H1 (cell line): ENCODE measurements at regions not wholly inside any gene's neighbourhood (a gene's known extent, or its start where the extent isn't known, plus 50 kb on each side); places are given as distances from the start of the nearest gene placed in this dataset.

Experiments
- CTCF ChIA-PET: fragments of 300-600 bp; sonication (Branson Sonifier 250); formaldehyde crosslinking; loops from one replicate; lab custom pipeline; 2021; ENCODE audit not compliant: partially characterized antibody; lab: Charles Lee
- POLR2A ChIA-PET: fragments of 300-600 bp; sonication (Branson Sonifier 250); formaldehyde crosslinking; loops from one replicate; lab custom pipeline; 2021; ENCODE audit warnings: inconsistent platforms; ENCODE audit not compliant: partially characterized antibody; lab: Charles Lee
- DNase-seq, 2 experiments: peaks; one replicate each; pipeline versions ENCODE4 v3.0.0 to v3.0.0-alpha.2; 2010 to 2022; ENCODE audit warnings: low spot score in 2 of 2, low read depth in 1 of 2, mixed read lengths in 1 of 2
- FAIRE-seq: peaks from 2 replicates; lab custom pipeline; 2011; peaks lifted over from hg19 to GRCh38; lab: Jason Lieb, UNC
- H2AFZ ChIP-seq: 2 replicates; pipeline ENCODE4 v1.8.1; 2012; ENCODE audit warnings: low read length, inconsistent platforms
- H2AK5ac ChIP-seq: 2 replicates; pipeline ENCODE4 v1.6.1; 2013; ENCODE audit warnings: low read depth, low read length
- H2BK120ac ChIP-seq: replicated peaks from 2 replicates; pipeline ENCODE3; 2013; ENCODE audit warnings: low read depth, low read length, inconsistent platforms
- H2BK12ac ChIP-seq: 2 replicates; pipeline ENCODE4 v1.6.1; 2013; ENCODE audit warnings: low read depth, low read length
- H2BK15ac ChIP-seq: 2 replicates; pipeline ENCODE4 v1.6.1; 2013; ENCODE audit warnings: low read length
- H2BK20ac ChIP-seq: 2 replicates; pipeline ENCODE4 v1.6.1; 2013; ENCODE audit warnings: low read length
- H2BK5ac ChIP-seq: 2 replicates; pipeline ENCODE4 v1.6.1; 2013; ENCODE audit warnings: low read depth, low read length
- H3K14ac ChIP-seq: 2 replicates; pipeline ENCODE4 v1.6.1; 2013; ENCODE audit warnings: inconsistent platforms; ENCODE audit not compliant: insufficient read length
- H3K18ac ChIP-seq: 2 replicates; pipeline ENCODE4 v1.6.1; 2013; ENCODE audit warnings: low read length; ENCODE audit errors: extremely low read depth
- H3K23ac ChIP-seq: 2 replicates; pipeline ENCODE4 v1.6.1; 2013; ENCODE audit warnings: inconsistent platforms; ENCODE audit not compliant: insufficient read length
- H3K23me2 ChIP-seq: 2 replicates; pipeline ENCODE4 v1.6.1; 2013; ENCODE audit warnings: low read depth, low read length
- H3K27ac ChIP-seq: 2 replicates; pipeline ENCODE4 v1.6.1; 2011; ENCODE audit warnings: low read depth, low read length, inconsistent platforms
- H3K27me3 ChIP-seq, 4 experiments: replicated peaks in 1 of 4; 1 replicate in 1 of 4; 2 replicates in 3 of 4; pipeline versions ENCODE4 v1.6.1 to v1.8.1; 2011 to 2013; ENCODE audit warnings: low read length in 3 of 4, mild to moderate bottlenecking in 3 of 4, inconsistent platforms in 2 of 4, mixed read lengths in 2 of 4, moderate library complexity in 1 of 4; ENCODE audit not compliant: control insufficient read depth in 3 of 4, insufficient read depth in 3 of 4; ENCODE audit errors: extremely low read depth in 1 of 4
- H3K36me3 ChIP-seq, 4 experiments: 2 replicates each; pipeline versions ENCODE4 v1.6.1 to v1.8.1; 2011 to 2013; ENCODE audit warnings: mild to moderate bottlenecking in 4 of 4, low read length in 3 of 4, moderate library complexity in 2 of 4, control low read depth in 1 of 4, inconsistent platforms in 1 of 4; ENCODE audit not compliant: insufficient read depth in 4 of 4, control insufficient read depth in 2 of 4
- H3K4ac ChIP-seq: replicated peaks from 2 replicates; pipeline ENCODE3; 2013; ENCODE audit warnings: low read length, low read depth, mixed read lengths, inconsistent platforms; ENCODE audit not compliant: insufficient read length
- H3K4me1 ChIP-seq, 4 experiments: replicated peaks in 1 of 4; 1 replicate in 1 of 4; 2 replicates in 3 of 4; pipeline versions ENCODE4 v1.6.1 to v1.8.1; 2011 to 2013; ENCODE audit warnings: low read length in 3 of 4, inconsistent platforms in 2 of 4, mixed read lengths in 1 of 4; ENCODE audit not compliant: insufficient read depth in 4 of 4, control insufficient read depth in 3 of 4
- H3K4me2 ChIP-seq, 2 experiments: 2 replicates each; pipeline versions ENCODE4 v1.6.1 to v1.8.1; 2011 to 2013; ENCODE audit warnings: low read depth in 2 of 2, low read length in 2 of 2, control low read depth in 1 of 2, inconsistent platforms in 1 of 2, mild to moderate bottlenecking in 1 of 2; ENCODE audit not compliant: insufficient read depth in 1 of 2
- H3K4me3 ChIP-seq, 4 experiments: fragments of 200-600, 300-600 bp in 1 of 4; sonication (generic), shearing (Covaris generic), sonication (Bioruptor Twin) in 1 of 4; 2 replicates each; pipeline versions ENCODE4 v1.5.1 to v1.8.1; 2011 to 2016; ENCODE audit warnings: low read length in 4 of 4, low read depth in 3 of 4, control low read depth in 2 of 4, inconsistent platforms in 2 of 4, mild to moderate bottlenecking in 2 of 4, mixed read lengths in 1 of 4, moderate library complexity in 1 of 4; ENCODE audit not compliant: insufficient read depth in 2 of 4; ENCODE audit errors: extremely low read depth in 1 of 4
- H3K56ac ChIP-seq: replicated peaks from 2 replicates; pipeline ENCODE3; 2013; ENCODE audit warnings: low read depth, mild to moderate bottlenecking, mixed read lengths, low read length, inconsistent platforms; ENCODE audit not compliant: insufficient read length
- H3K79me1 ChIP-seq: 2 replicates; pipeline ENCODE4 v1.6.1; 2013; ENCODE audit warnings: low read depth, low read length, control low read depth
- H3K79me2 ChIP-seq, 2 experiments: 2 replicates each; pipeline versions ENCODE4 v1.6.1 to v1.8.1; 2012 to 2013; ENCODE audit warnings: low read length in 2 of 2, mild to moderate bottlenecking in 2 of 2, inconsistent platforms in 1 of 2; ENCODE audit not compliant: insufficient read depth in 2 of 2, control insufficient read depth in 1 of 2
- H3K9ac ChIP-seq, 4 experiments: replicated peaks in 1 of 4; 1 replicate in 1 of 4; 2 replicates in 3 of 4; pipeline versions ENCODE4 v1.6.1 to v1.8.1; 2011 to 2013; ENCODE audit warnings: low read depth in 3 of 4, low read length in 3 of 4, control low read depth in 2 of 4, mild to moderate bottlenecking in 2 of 4, moderate library complexity in 2 of 4, inconsistent platforms in 1 of 4; ENCODE audit errors: extremely low read depth in 1 of 4
- H3K9me3 ChIP-seq, 2 experiments: 2 replicates each; pipeline versions ENCODE4 v1.6.1 to v1.8.1; 2012 to 2013; ENCODE audit warnings: mild to moderate bottlenecking in 2 of 2, moderate library complexity in 2 of 2, control low read depth in 1 of 2, inconsistent platforms in 1 of 2, low read depth in 1 of 2, low read length in 1 of 2, mixed read lengths in 1 of 2; ENCODE audit not compliant: insufficient read depth in 2 of 2
- H4K20me1 ChIP-seq, 2 experiments: replicated peaks in 1 of 2; 2 replicates each; pipeline versions ENCODE3 to v1.8.1; 2011 to 2013; ENCODE audit warnings: inconsistent platforms in 2 of 2, low read length in 2 of 2, mild to moderate bottlenecking in 1 of 2; ENCODE audit not compliant: insufficient read depth in 2 of 2, control insufficient read depth in 1 of 2
- H4K5ac ChIP-seq: 2 replicates; pipeline ENCODE4 v1.6.1; 2013; ENCODE audit warnings: low read length, low read depth, mixed read lengths, inconsistent platforms; ENCODE audit not compliant: insufficient read length
- H4K8ac ChIP-seq: 2 replicates; pipeline ENCODE4 v1.8.0; 2013; ENCODE audit warnings: mild to moderate bottlenecking, moderate library complexity, low read length, inconsistent platforms; ENCODE audit not compliant: insufficient read depth; ENCODE audit errors: extremely low read depth
- H4K91ac ChIP-seq: replicated peaks from 2 replicates; pipeline ENCODE3; 2013; ENCODE audit warnings: low read length, mixed read lengths, inconsistent platforms; ENCODE audit not compliant: insufficient read length
- NANOG ChIP-seq: IDR thresholded peaks from 2 replicates; pipeline ENCODE4 v1.6.1; 2011; ENCODE audit warnings: low read length, low read depth, mild to moderate bottlenecking, inconsistent platforms; ENCODE audit not compliant: insufficient read depth, poor library complexity, severe bottlenecking
- RAD21 ChIP-seq, 2 experiments: IDR thresholded peaks in 1 of 2; conservative IDR thresholded peaks in 1 of 2; 2 replicates each; pipeline ENCODE4 v1.6.1; 2011; ENCODE audit warnings: low read depth in 2 of 2, low read length in 2 of 2, improper control_type of control experiment in 1 of 2, inconsistent platforms in 1 of 2, mild to moderate bottlenecking in 1 of 2, moderate library complexity in 1 of 2
- WGBS, 2 experiments: shearing (Covaris generic) in 1 of 2; methylation state at CpG; one replicate each; pipeline versions ENCODE4 v1.1.6 to v1.1.7; 2013 to 2015; ENCODE audit warnings: low lambda C conversion rate in 2 of 2, mixed read lengths in 2 of 2, inconsistent platforms in 1 of 2, low coverage in 1 of 2, missing lambda C conversion rate in 1 of 2; ENCODE audit not compliant: insufficient replicate concordance in 2 of 2, insufficient coverage in 1 of 2, insufficient read length in 1 of 2; ENCODE audit errors: extremely low coverage in 1 of 2, missing lambda C conversion rate in 1 of 2; 5-methylcytosine and 5-hydroxymethylcytosine counted together
- TF ChIP-seq, protein P1 (sequence below), 3 experiments: IDR thresholded peaks; 1 replicate in 2 of 3; 2 replicates in 1 of 3; pipeline versions ENCODE4 v1.5.1 to v1.6.1; 2011; ENCODE audit warnings: low read length in 3 of 3, mild to moderate bottlenecking in 3 of 3, inconsistent platforms in 2 of 3, low read depth in 1 of 3, moderate library complexity in 1 of 3; ENCODE audit not compliant: insufficient read depth in 1 of 3; ENCODE audit errors: control extremely low read depth in 1 of 3

DNA sequence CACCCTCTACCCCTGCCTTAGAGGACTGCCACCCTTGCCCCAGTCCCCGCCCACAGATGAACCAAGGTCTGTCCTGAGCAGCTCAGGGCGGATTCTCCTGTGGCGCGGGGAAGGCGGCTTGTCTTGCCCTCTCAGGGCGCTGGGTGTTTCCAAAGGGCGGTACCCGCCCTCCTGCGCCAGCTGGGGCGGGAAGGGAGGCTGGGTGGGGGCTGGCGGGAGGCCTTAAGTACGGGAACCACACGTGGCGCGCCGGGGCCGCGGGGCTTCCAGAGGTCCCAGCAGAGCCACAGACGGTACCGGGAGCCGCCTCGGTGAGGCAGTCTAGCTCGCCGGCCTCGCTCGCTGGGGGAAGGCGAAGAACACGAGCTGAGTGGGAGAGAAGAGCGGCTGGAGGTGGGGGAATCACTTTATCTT, 361.1 kb downstream of the MID1IP1 start:
- Histone ChIP-seq H3K9me3 (no peaks in the 10 kb centered on the region), H3K9ac (no peak overlapping the region), H3K23ac (no peak overlapping the region), H3K79me1 (no peaks in the 10 kb centered on the region), H3K23me2 (peaks cover 5% of the 10 kb centered on the region; the same call in 1 of the 2 replicates), H4K5ac (no peak overlapping the region), H3K27me3 (peaks cover 0 to 17% (median 3%) of the 10 kb centered on the region in 4 experiments; a peak in 4 of 7 replicates), H2BK15ac (no peak overlapping the region), H3K27ac (no peak overlapping the region), H2AFZ (no peak overlapping the region), H3K4me1 (no peaks in the 10 kb centered on the region), H3K18ac (no peak overlapping the region), H3K4me3 (peak overlapping the region; percentile 2 to 51 (median 16); a peak in 5 of 8 replicates), H2BK5ac (no peak overlapping the region), H3K14ac (no peak overlapping the region), H2BK20ac (no peak overlapping the region), H3K4me2 (peak overlapping the region; percentile 57 to 74), H4K91ac (no peak overlapping the region), H2BK12ac (no peak overlapping the region), H3K56ac (peak overlapping the region; percentile 59), H2BK120ac (no peak overlapping the region), H4K8ac (no peak overlapping the region; the same call in 1 of the 2 replicates), H3K79me2 (no peaks in the 10 kb centered on the region), H4K20me1 (no peaks in the 10 kb centered on the region), H2AK5ac (no peak overlapping the region), H3K4ac (no peak overlapping the region), H3K36me3 (no peaks in the 10 kb centered on the region)
- TF ChIP-seq, protein P1, sequence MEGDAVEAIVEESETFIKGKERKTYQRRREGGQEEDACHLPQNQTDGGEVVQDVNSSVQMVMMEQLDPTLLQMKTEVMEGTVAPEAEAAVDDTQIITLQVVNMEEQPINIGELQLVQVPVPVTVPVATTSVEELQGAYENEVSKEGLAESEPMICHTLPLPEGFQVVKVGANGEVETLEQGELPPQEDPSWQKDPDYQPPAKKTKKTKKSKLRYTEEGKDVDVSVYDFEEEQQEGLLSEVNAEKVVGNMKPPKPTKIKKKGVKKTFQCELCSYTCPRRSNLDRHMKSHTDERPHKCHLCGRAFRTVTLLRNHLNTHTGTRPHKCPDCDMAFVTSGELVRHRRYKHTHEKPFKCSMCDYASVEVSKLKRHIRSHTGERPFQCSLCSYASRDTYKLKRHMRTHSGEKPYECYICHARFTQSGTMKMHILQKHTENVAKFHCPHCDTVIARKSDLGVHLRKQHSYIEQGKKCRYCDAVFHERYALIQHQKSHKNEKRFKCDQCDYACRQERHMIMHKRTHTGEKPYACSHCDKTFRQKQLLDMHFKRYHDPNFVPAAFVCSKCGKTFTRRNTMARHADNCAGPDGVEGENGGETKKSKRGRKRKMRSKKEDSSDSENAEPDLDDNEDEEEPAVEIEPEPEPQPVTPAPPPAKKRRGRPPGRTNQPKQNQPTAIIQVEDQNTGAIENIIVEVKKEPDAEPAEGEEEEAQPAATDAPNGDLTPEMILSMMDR (IDR thresholded peaks at IDR 0.05; ENCODE audit: control extremely low read depth in 1 of 3, insufficient read depth in 1 of 3, low read depth in 1 of 3, low read length in 3 of 3), result peak; percentile 11 to 39 (median 16); a peak in 3 of 4 replicates
- peak; percentile 15 to 49; a peak in 2 of 4 replicates for TF ChIP-seq RAD21 (IDR thresholded peaks at IDR 0.05 in 1 of 2, conservative IDR thresholded peaks at IDR 0.05 in 1 of 2; ENCODE audit: low read depth in 2 of 2, low read length in 2 of 2)
- TF ChIP-seq NANOG, result no peak
- ChIA-PET POLR2A (interaction anchor here (0.6 kb wide), 1 partner anchor 61 kb away, joined by 3 read pairs; no protein-coding TSS in a partner anchor), CTCF (interaction anchor here (1.4 to 2.2 kb wide), 3 partner anchors 9 to 80 kb away, joined by 5 to 7 read pairs (median 7); no protein-coding TSS in a partner anchor)
- 20% methylated on average over 5 of the region's 29 CpGs; no CpG with 5 or more reads in 1 of the 2 experiments for WGBS, 2 experiments
- DNase-seq, result peak in 1 of 2 experiments; percentile 53
- FAIRE-seq, result no peak
